ENCODE measurements at regions not wholly inside any gene's neighbourhood (a gene's known extent, or its start where the extent isn't known, plus 50 kb on each side); places are given as distances from the start of the nearest gene placed in this dataset.

GRCh38 chr3:74515451-74515850 lies 99.0 kb downstream of the CNTN3 start:
- no peak overlapping the region for H3K4me3 ChIP-seq (ENCODE audit: low read depth, low read length)
- TF ChIP-seq, protein P1, sequence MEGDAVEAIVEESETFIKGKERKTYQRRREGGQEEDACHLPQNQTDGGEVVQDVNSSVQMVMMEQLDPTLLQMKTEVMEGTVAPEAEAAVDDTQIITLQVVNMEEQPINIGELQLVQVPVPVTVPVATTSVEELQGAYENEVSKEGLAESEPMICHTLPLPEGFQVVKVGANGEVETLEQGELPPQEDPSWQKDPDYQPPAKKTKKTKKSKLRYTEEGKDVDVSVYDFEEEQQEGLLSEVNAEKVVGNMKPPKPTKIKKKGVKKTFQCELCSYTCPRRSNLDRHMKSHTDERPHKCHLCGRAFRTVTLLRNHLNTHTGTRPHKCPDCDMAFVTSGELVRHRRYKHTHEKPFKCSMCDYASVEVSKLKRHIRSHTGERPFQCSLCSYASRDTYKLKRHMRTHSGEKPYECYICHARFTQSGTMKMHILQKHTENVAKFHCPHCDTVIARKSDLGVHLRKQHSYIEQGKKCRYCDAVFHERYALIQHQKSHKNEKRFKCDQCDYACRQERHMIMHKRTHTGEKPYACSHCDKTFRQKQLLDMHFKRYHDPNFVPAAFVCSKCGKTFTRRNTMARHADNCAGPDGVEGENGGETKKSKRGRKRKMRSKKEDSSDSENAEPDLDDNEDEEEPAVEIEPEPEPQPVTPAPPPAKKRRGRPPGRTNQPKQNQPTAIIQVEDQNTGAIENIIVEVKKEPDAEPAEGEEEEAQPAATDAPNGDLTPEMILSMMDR (IDR thresholded peaks at IDR 0.05; ENCODE audit: low read depth, low read length): no peak

DNA sequence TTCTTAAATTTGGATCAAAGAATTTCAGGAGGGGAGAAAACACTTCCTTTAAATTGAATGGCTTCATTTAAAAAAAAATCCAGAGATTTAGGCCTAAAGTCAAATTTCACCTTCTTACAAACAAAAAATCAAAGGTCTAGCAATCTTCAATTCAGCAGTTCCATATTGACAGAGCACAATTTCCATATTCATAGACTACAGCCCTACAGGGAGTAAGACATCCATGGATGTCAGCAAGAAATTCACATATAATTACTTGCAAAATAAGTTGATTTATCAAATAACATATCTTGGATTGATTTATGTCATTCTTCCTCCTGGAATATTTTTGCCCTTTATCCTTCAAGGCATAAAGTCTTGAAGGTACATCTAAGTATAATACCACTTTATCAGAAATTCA lies 103.4 kb downstream of the CNTN3 start:
- H3K4me3 ChIP-seq (ENCODE audit: low read depth, low read length): no peak overlapping the region
- TF ChIP-seq, protein P1 (IDR thresholded peaks at IDR 0.05; ENCODE audit: low read depth, low read length): no peak

DNA sequence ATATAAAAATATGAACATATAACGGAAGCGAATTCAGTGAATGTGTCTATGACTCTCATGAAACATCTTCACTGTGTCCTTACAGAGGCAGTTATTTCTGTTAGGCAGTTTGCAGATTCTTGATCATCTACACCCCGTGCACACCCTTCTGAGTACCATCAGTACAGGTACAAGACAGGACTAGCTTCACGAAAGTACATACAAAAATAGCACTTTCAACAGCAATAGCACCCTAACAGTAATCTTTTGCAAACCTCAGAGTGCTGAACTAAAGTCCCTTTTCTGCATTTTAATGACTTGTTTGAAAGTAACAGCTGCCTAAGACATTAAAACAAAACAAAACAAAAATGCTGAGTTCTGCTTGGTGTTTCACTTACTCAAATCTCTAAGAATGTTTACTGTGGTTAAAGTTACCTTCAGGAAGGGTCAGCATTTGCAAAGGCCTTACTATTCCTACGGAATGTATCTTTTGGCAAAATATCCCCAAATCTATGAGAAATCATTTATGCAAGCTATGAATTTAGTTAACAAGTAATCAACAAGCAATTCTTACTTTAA lies 104.1 kb downstream of the CNTN3 start:
- H3K4me3 ChIP-seq (ENCODE audit: low read depth, low read length): no peak overlapping the region
- TF ChIP-seq, protein P1 (IDR thresholded peaks at IDR 0.05; ENCODE audit: low read depth, low read length): no peak

DNA sequence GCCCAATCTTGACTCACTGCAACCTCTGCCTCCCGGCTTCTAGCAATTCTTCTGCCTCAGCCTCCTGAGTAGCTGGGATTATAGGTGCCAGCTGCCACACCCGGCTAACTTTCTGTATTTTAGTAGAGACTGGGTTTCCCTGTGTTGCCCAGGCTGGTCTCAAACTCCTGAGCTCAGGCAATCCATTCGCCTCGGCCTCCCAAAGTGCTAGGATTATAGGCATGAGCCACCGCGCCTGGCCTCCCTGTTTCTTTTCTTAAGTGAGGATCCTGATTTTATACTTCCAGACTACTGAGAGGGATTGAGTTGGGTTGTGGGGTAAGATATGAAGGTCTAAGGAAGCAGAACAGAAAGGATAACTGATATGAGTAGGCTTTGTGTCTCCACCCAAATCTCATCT lies 106.8 kb downstream of the CNTN3 start:
- H3K4me3 ChIP-seq (ENCODE audit: low read depth, low read length): no peak overlapping the region
- TF ChIP-seq, protein P1 (IDR thresholded peaks at IDR 0.05; ENCODE audit: low read depth, low read length): no peak

GRCh38 chr3:74506246-74506645 lies 108.2 kb downstream of the CNTN3 start:
- TF ChIP-seq, protein P1 (IDR thresholded peaks at IDR 0.05; ENCODE audit: low read depth, low read length): no peak

DNA sequence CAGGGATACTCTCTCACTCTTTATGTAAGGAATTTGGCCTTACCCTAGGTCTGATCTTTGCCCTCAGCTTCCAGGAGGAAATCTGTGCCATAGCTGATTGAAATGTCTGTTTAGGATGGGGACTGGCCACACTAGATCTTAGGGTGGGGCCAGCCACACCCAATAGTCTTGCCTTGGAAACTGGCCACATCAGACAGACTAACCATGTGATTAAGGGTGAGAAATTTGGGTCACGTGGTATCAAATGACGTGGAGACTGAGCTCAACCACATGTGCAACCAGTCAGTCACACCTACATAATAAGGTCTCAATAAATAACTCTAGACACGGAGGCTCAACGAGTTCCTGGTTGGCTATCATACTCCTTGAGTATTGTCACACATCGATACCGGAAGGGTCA lies 113.5 kb downstream of the CNTN3 start:
- TF ChIP-seq, protein P1 (IDR thresholded peaks at IDR 0.05; ENCODE audit: low read depth, low read length): no peak
- no peak overlapping the region for H3K4me3 ChIP-seq (ENCODE audit: low read depth, low read length)

More at GRCh38 chr3:74506246-74506645, 108.2 kb downstream of the CNTN3 start:
- no peak overlapping the region for H3K4me3 ChIP-seq (ENCODE audit: low read depth, low read length)

- no peak overlapping the region for H3K4me3 ChIP-seq (ENCODE audit: low read depth, low read length)
- TF ChIP-seq, protein P1 (IDR thresholded peaks at IDR 0.05; ENCODE audit: low read depth, low read length): no peak
Measured at GRCh38 chr3:74500257-74500656, 114.2 kb downstream of the CNTN3 start.

Measured in WI38 (cell line).